Skeletal muscle cell (primary cell): ENCODE measurements at regions not wholly inside any gene's neighbourhood (a gene's known extent, or its start where the extent isn't known, plus 50 kb on each side); places are given as distances from the start of the nearest gene placed in this dataset.

Source experiments
- DNase-seq: peaks from one replicate; pipeline ENCODE4 v3.0.0-alpha.2; 2010; ENCODE audit warnings: low read depth
- H3K4me3 ChIP-seq: 2 replicates; pipeline ENCODE4 v1.5.1; 2011; ENCODE audit warnings: low read depth, mild to moderate bottlenecking, control low read depth, low read length, moderate library complexity

DNA sequence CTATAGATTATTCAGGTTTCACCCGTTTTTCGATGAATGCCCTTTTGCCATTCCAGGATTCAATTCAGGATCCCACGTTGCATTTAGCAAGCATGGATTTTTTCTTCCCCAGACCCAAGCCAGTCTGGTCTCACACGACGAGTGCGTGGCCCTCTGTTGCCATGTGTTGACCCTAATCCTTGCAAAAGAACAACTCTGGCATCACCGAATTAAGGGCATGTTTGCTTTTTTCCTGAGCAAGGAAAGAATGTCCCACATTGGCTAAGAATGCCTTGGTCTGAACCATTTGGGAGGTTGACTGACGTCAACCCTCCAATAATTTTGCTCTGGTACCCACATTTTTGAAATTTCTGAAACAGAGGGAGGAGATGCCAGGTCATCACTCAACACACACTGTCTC lies 153.0 kb upstream of the WNT4 start:
- DNase-seq: no peak
- no peak overlapping the region for H3K4me3 ChIP-seq

GRCh38 chr1:22296701-22297591 lies 154.0 kb upstream of the WNT4 start:
- H3K4me3 ChIP-seq: no peak overlapping the region
- DNase-seq: no peak

DNA sequence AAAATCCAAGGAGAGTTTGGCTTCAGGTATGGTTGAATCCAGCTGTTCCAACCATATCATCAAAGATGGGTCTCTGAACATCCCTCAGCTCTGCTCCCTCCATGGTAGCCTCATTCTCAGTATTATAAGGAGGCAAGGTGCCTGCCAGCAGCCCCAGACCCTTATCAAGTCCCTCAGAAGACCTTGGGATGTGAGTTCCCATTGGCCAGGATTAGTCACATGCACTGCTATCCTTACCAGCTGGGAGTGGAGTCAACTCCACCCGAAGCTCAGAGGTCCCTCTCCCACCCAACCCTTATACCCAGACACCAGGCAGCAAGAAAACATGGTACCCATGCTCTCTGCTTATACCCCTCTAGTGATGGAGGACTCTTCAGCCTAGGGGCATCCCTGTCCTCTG lies 153.7 kb upstream of the ZBTB40 start:
- DNase-seq: no peak
- H3K4me3 ChIP-seq: no peak overlapping the region

- H3K4me3 ChIP-seq: no peak overlapping the region
- DNase-seq: no peak
Measured at GRCh38 chr1:22303816-22304215, 147.8 kb upstream of the ZBTB40 start.

DNA sequence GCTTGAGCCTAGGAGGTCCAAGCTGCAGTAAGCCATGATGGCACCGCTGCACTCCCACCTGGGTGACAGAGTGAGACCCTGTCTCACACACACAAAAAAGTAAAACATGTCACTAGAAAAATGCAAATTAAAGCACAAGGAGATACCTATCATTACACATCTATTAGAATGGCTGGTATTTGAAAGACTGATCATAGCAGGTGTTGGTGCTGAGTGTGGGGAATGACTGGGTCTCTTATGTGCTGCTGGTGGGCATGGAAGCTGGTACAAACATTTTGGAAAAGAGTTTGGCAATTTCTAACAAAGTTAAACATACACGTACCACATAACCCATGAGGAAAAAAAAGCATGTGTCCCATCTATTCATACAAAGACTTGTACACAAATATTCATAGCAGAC lies 142.1 kb upstream of the ZBTB40 start:
- no peak for DNase-seq
- H3K4me3 ChIP-seq: no peak overlapping the region

- no peak overlapping the region for H3K4me3 ChIP-seq
- DNase-seq: no peak
Measured at GRCh38 chr1:22311461-22311860, 140.2 kb upstream of the ZBTB40 start.

GRCh38 chr1:22313321-22313720 lies 138.3 kb upstream of the ZBTB40 start:
- no peak overlapping the region for H3K4me3 ChIP-seq
- DNase-seq: no peak

GRCh38 chr1:22314706-22315105 lies 136.9 kb upstream of the ZBTB40 start:
- no peak for DNase-seq
- no peak overlapping the region for H3K4me3 ChIP-seq

DNA sequence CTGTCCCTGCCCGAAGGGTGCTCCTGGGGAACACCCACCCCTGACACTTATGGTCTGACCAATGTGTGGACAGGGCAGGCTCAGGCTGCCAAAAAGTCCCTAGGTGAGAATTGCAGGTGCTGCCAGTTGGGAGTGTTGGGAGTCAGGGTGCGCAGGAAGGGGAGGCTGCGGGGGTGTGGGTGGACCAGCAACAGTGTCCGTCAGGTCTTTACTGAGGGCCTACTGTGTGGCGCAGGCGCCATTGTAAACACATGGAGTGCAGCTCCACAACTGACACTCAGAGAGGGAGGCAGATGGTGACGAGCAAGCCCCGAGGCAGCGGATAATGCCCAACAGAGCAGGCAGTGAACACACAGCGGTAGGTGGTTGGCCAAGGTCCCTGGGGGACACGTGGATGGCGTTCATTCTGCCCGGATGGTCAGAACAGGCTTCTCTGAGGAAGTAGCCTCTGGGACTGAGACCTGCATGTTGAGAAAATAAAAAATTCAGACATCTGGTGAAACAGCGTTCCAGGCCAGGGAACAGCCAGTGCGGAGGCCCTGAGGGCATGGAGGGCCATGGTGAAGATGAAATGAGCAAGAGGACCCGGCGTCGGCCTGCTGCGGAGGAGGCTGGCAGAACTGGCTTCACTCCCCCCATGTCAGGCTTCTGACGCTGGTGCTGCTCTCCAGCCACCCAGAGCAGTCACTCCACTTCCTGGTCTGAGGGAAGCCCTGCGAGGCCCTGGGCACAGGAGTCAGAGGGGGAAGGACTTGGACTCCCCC lies 136.2 kb upstream of the ZBTB40 start:
- H3K4me3 ChIP-seq: no peak overlapping the region
- no peak for DNase-seq

DNA sequence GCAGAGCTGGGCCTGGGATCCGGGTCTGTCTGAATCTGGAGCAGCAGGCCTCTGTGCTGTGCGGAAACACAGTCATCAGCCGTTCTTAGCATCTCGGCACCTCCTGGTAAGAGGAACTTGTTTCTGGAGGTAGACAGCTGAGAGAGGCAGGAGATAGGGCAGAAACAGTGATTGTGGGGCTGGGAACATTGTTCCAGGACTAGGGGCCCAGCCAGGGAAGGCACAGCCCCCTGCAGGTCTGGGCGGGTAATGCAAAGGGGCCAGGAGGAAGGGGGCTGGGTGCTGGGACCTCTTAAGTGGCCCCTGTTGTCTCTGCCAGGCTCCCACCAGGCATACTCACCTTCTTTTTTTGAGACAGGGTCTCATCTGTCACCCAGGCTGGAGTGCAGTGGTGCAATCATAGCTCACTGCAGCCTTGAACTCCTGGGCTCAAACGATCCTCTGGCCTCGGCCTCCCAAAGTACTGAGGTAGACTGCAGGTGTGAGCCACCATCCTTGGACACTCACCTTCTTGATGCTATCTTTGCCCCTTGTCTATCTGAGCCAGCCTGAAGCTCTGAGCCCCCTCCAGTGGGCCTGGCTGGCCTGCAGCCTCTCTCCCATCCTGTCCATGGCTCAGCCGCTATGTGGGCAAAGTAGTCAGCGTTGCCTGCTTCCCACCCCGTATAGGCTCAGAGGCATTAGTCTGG lies 134.3 kb upstream of the ZBTB40 start:
- H3K4me3 ChIP-seq: no peak overlapping the region
- no peak for DNase-seq

DNA sequence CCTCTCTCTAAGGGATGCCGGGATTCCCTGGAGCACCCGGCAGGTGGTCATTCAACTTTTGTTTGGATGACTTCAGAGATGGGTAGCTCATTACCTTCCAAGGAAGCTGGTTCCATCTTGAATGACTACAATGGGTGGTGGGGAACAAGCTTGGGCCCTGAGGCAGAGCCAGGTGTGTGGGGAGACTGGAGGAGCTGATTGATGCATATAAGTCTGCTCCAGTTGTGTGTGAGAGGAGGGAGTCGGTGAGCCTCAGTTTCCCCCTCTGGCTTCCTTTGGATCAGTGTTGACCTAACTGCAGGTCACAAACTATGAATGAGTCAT lies 133.8 kb upstream of the ZBTB40 start:
- no peak overlapping the region for H3K4me3 ChIP-seq
- DNase-seq: no peak

DNA sequence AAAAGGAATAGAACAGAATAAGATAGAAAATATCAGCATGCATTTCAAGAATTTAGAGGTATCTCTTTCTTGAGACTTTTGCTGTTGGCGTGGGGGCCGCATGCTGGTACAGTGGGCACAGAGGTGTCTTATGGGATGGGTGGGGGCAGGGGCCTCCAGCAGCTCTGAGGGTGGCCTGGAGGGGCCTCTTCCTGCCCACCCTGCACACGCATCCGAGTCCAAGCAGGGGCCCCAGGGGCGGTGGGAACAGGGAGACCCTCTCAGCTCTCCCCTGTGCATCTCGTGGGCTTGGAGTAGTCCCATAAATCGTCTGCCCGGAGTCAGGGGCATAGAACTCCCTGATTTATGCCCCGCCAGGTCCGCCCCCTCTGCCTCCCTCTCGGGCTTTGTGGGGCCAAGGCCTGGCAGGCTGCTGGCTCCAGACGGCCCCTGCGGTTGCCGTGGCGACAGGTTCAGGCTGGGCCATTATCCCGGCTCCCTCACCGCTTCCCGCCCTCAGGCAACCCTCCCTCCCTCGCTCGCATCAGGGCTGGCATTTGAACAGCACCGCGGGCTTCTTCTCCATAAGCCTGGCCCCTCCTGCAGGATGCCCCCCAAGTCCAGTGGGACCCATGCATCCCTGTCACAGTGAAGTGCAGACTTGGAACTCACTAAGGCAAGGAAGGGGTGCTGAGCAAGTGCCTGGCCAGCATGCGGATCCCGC lies 133.2 kb upstream of the ZBTB40 start:
- no peak overlapping the region for H3K4me3 ChIP-seq
- DNase-seq: no peak

- DNase-seq: no peak
- no peak overlapping the region for H3K4me3 ChIP-seq
Measured at GRCh38 chr1:22319608-22320007, 132.0 kb upstream of the ZBTB40 start.

DNA sequence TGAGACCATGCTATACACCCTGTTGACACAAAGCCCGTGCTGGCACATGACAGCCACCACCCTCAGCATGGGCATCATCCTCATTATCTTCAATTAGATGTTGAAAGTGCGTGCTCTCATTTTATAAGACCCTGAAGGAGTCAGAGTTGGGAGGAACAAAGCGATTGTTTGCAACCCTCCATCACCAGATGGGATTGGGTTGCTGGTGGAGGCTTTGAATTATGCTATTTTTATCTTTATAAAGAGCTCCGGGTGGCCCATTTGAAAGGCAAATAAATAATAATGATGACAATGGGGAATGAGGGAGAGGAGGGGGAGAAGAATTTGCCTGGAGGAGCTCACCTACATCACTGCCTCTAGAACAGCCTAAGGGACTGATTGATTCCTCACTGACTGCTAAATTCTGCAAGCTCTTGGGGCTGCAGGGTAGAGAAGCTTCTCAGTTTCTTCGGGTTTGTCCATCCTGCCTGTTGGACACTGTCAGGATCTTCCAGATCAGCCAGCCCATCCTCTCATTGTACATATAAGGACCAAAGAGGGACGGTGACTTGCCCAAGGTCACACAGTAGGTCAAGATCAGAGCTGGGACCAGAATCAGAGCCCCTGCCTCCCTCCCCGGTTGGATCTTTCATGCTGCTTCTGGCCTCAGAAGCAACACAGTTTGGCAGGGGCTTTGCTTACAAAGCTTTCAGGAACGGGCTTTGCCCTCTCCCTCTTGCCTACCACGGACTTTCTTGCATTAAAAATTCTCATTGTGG lies 130.9 kb upstream of the ZBTB40 start:
- no peak overlapping the region for H3K4me3 ChIP-seq
- no peak for DNase-seq

DNA sequence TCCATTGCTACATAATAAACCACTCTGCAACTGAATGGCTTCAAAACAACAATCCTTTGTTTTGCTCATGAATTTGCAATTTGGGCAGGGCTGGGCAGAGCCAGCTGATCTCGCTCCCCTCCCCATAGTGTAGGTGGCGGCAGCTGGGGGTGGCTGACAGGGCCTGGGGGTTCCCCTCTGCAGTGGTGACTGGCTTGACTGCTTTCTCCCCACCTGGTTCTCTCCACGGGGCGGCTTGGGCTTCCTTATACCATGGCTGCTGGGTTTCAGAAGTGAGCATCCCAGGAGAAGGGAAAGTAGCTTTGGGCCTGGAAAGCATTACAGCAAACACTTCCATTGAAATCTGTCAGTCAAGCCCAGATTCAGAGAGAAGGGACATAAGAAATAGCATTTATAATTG lies 129.7 kb upstream of the ZBTB40 start:
- DNase-seq: no peak
- H3K4me3 ChIP-seq: no peak overlapping the region

DNA sequence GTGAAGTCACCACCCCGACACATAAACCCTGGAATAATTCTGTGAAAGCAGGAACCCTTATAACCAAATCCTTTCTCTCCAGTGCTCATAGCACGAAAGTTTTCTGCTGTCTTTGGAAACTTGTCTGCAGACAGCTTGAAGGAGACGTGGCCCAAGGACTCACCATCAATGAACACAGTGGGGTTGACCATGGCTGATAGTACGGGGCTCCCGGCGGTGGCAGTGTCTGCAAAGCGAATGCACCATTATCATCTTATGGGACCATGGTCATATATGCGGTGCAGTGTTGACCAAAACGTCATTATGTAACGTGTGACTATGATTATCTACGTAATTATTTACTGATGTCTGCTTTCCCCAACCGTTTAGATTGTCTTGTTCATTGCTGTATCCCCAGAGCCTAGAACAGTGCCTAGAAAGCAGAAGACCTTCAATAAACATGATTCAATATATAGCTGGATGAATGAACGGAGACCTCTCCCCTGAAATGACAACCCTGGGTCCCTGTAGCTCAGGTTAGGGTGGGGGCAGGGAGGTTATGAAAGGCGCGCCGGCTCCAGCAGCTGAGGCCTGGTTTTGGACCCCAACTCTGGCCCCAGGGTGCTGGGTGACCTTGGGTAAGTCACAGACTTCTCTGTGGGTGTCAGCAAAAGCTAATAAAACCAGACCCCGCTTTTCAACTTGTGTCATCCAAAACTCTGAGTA lies 128.4 kb upstream of the ZBTB40 start:
- H3K4me3 ChIP-seq: no peak overlapping the region
- no peak for DNase-seq

- no peak for DNase-seq
- no peak overlapping the region for H3K4me3 ChIP-seq
Measured at GRCh38 chr1:22323846-22324504, 127.7 kb upstream of the ZBTB40 start.
